ENCODE measurements at regions not wholly inside any gene's neighbourhood (a gene's known extent, or its start where the extent isn't known, plus 50 kb on each side); places are given as distances from the start of the nearest gene placed in this dataset.

DNA sequence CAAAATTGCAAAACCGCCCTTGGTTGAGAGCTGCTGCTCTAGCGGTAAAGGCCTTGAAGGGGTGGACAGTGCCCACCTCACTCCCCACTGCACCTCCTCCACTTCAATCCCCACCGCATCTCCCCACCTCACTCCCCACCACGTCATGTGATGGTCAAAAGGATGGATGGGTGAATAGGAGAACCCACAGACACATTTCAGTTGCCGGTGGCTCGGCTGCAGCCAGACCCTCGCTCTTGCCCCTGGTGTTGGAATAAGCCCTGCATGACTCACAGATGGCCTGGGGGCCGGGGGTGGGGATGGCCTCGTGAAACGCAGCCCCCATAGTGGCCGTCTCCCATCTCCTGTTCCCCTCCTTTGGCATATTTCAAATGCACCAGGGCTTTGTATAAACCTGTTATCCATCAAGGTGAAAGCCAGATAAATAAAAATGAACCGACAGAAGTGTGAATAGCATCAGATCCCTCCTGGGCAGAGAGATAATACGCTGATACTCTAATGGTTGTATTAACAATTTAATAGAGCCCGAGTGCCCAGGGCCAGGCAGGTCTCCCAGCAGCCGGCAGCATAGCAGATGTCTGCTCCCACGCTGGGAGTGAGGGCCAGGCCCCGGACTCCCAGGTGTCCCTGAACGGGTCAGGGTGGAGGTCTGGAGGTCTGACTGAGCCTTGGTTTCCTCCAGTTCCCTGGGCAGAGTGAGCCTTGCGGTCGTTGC lies 300.3 kb downstream of the NPHP4 start:
- Histone ChIP-seq H3K9me3 (ENCODE audit: insufficient read depth, low read length, severe bottlenecking) (no peaks in the 10 kb centered on the region), H3K36me3 (ENCODE audit: insufficient read depth, low read length) (no peaks in the 10 kb centered on the region), H3K9ac (ENCODE audit: low read depth, low read length) (no peak overlapping the region), H3K27ac (ENCODE audit: low read length) (no peak overlapping the region), H3K4me3 (ENCODE audit: low read depth in 1 of 2, low read length in 2 of 2) (no peak overlapping the region), H3K4me2 (ENCODE audit: insufficient read depth, low read length) (no peak overlapping the region), H3K4me1 (ENCODE audit: insufficient read depth, low read length) (no peaks in the 10 kb centered on the region), H4K20me1 (ENCODE audit: insufficient read depth, low read length) (no peaks in the 10 kb centered on the region), H2AFZ (ENCODE audit: low read depth, low read length) (no peak overlapping the region), H3K27me3 (ENCODE audit: insufficient read depth, low read length, poor library complexity) (peaks cover 4% of the 10 kb centered on the region), H3K79me2 (ENCODE audit: insufficient read depth, low read length) (no peaks in the 10 kb centered on the region)
- no peak for ATAC-seq (ENCODE audit: insufficient read depth, low read depth)
- no peak for TF ChIP-seq EZH2 (IDR thresholded peaks at IDR 0.05; ENCODE audit: borderline replicate concordance, low read depth, low read length, severe bottlenecking)
- TF ChIP-seq CTCF (IDR thresholded peaks at IDR 0.05; ENCODE audit: borderline replicate concordance, extremely low read depth, low read length, poor library complexity, severe bottlenecking) = no peak
- DNase-seq = no peak

GRCh38 chr1:5690898-5691297 lies 301.3 kb downstream of the NPHP4 start:
- no peaks in the 10 kb centered on the region for H3K79me2 ChIP-seq (ENCODE audit: insufficient read depth, low read length)
- H3K27ac ChIP-seq (ENCODE audit: low read length) = no peak overlapping the region
- H3K4me3 ChIP-seq (ENCODE audit: low read depth in 1 of 2, low read length in 2 of 2) = no peak overlapping the region
- no peaks in the 10 kb centered on the region for H3K4me1 ChIP-seq (ENCODE audit: insufficient read depth, low read length)
- H4K20me1 ChIP-seq (ENCODE audit: insufficient read depth, low read length) = no peaks in the 10 kb centered on the region
- ATAC-seq (ENCODE audit: insufficient read depth, low read depth) = no peak
- H3K9me3 ChIP-seq (ENCODE audit: insufficient read depth, low read length, severe bottlenecking) = no peaks in the 10 kb centered on the region
- DNase-seq = no peak
- no peak overlapping the region for H3K9ac ChIP-seq (ENCODE audit: low read depth, low read length)
- no peak overlapping the region for H2AFZ ChIP-seq (ENCODE audit: low read depth, low read length)
- H3K27me3 ChIP-seq (ENCODE audit: insufficient read depth, low read length, poor library complexity) = peaks cover 6% of the 10 kb centered on the region
- H3K4me2 ChIP-seq (ENCODE audit: insufficient read depth, low read length) = no peak overlapping the region
- H3K36me3 ChIP-seq (ENCODE audit: insufficient read depth, low read length) = no peaks in the 10 kb centered on the region
- TF ChIP-seq EZH2 (IDR thresholded peaks at IDR 0.05; ENCODE audit: borderline replicate concordance, low read depth, low read length, severe bottlenecking) = no peak
- TF ChIP-seq CTCF (IDR thresholded peaks at IDR 0.05; ENCODE audit: borderline replicate concordance, extremely low read depth, low read length, poor library complexity, severe bottlenecking) = no peak

- no peak overlapping the region for H3K4me2 ChIP-seq (ENCODE audit: insufficient read depth, low read length)
- H3K4me1 ChIP-seq (ENCODE audit: insufficient read depth, low read length) = no peaks in the 10 kb centered on the region
- H3K27ac ChIP-seq (ENCODE audit: low read length) = no peak overlapping the region
- ATAC-seq (ENCODE audit: insufficient read depth, low read depth) (no peak), DNase-seq (no peak)
- H3K9me3 ChIP-seq (ENCODE audit: insufficient read depth, low read length, severe bottlenecking) = no peaks in the 10 kb centered on the region
- H3K27me3 ChIP-seq (ENCODE audit: insufficient read depth, low read length, poor library complexity) = peaks cover 6% of the 10 kb centered on the region
- H2AFZ ChIP-seq (ENCODE audit: low read depth, low read length) = no peak overlapping the region
- no peaks in the 10 kb centered on the region for H3K36me3 ChIP-seq (ENCODE audit: insufficient read depth, low read length)
- H4K20me1 ChIP-seq (ENCODE audit: insufficient read depth, low read length) = no peaks in the 10 kb centered on the region
- no peak overlapping the region for H3K9ac ChIP-seq (ENCODE audit: low read depth, low read length)
- TF ChIP-seq EZH2 (IDR thresholded peaks at IDR 0.05; ENCODE audit: borderline replicate concordance, low read depth, low read length, severe bottlenecking) (no peak), CTCF (IDR thresholded peaks at IDR 0.05; ENCODE audit: borderline replicate concordance, extremely low read depth, low read length, poor library complexity, severe bottlenecking) (no peak)
- no peaks in the 10 kb centered on the region for H3K79me2 ChIP-seq (ENCODE audit: insufficient read depth, low read length)
- no peak overlapping the region for H3K4me3 ChIP-seq (ENCODE audit: low read depth in 1 of 2, low read length in 2 of 2)
These were observed 301.9 kb downstream of the NPHP4 start for GRCh38 chr1:5690291-5690690.
